Panc1 (cell line): ENCODE measurements at regions not wholly inside any gene's neighbourhood (a gene's known extent, or its start where the extent isn't known, plus 50 kb on each side); places are given as distances from the start of the nearest gene placed in this dataset.

Experiments
- CTCF ChIP-seq: fragments of 450-650 bp; IDR thresholded peaks from 2 replicates; pipeline ENCODE4 v1.5.1; 2017; ENCODE audit warnings: mild to moderate bottlenecking
- POLR2AphosphoS5 ChIP-seq: IDR thresholded peaks from 2 replicates; pipeline ENCODE4 v1.6.1; 2012; ENCODE audit warnings: mild to moderate bottlenecking, low read depth, low read length, moderate library complexity
- REST ChIP-seq, 2 experiments: IDR thresholded peaks; 2 replicates each; pipeline ENCODE4 v1.6.1; 2011 to 2012; ENCODE audit warnings: low read depth in 2 of 2, control low read depth in 1 of 2, low read length in 1 of 2, mild to moderate bottlenecking in 1 of 2, moderate library complexity in 1 of 2; ENCODE audit not compliant: insufficient read depth in 1 of 2
- SIN3A ChIP-seq: IDR thresholded peaks from 2 replicates; pipeline ENCODE4 v1.6.1; 2012; ENCODE audit warnings: low read depth, mild to moderate bottlenecking, low read length, moderate library complexity, borderline replicate concordance; ENCODE audit not compliant: insufficient read depth
- TCF7L2 ChIP-seq: IDR thresholded peaks from 2 replicates; pipeline ENCODE4 v1.6.1; 2011; ENCODE audit warnings: mild to moderate bottlenecking, low read depth, low read length, inconsistent platforms

GRCh38 chr5:135210286-135211055, 176.4 kb upstream of the PITX1 start:
- TF ChIP-seq CTCF = no peak
- TF ChIP-seq POLR2AphosphoS5 = no peak
- TF ChIP-seq REST (IDR thresholded peaks at IDR 0.05; ENCODE audit: insufficient read depth in 1 of 2, low read depth in 2 of 2, low read length in 1 of 2) = no peak
- no peak for TF ChIP-seq TCF7L2
- TF ChIP-seq SIN3A = no peak
